Stomach (tissue), 4 donors: ENCODE measurements at regions not wholly inside any gene's neighbourhood (a gene's known extent, or its start where the extent isn't known, plus 50 kb on each side); places are given as distances from the start of the nearest gene placed in this dataset.

Source experiments
- CTCF ChIP-seq, 7 experiments: fragments of 450-650 bp in 4 of 7; fragments of 200-600 bp in 3 of 7; sonication (generic) in 3 of 7; IDR thresholded peaks; one replicate each; pipeline ENCODE4 v1.5.1; 2016 to 2019; ENCODE audit warnings: antibody characterized with exemption in 7 of 7, control low read depth in 2 of 7, mild to moderate bottlenecking in 1 of 7
- EP300 ChIP-seq: sonication (generic); formaldehyde crosslinking; IDR thresholded peaks from one replicate; pipeline ENCODE4 v1.6.1; 2017; ENCODE audit warnings: antibody characterized with exemption
- POLR2A ChIP-seq, 4 donors: fragments of 450-650 bp; IDR thresholded peaks; one replicate each; pipeline ENCODE4 v1.6.1; 2016; ENCODE audit warnings: antibody characterized with exemption in 4 of 4, control low read depth in 2 of 4, mild to moderate bottlenecking in 1 of 4, moderate library complexity in 1 of 4
- POLR2AphosphoS5 ChIP-seq, 3 donors: sonication (generic); formaldehyde crosslinking; IDR thresholded peaks; one replicate each; pipeline ENCODE4 v1.6.1; 2016; ENCODE audit warnings: antibody characterized with exemption in 3 of 3

- TF ChIP-seq CTCF (IDR thresholded peaks at IDR 0.05): no peak
- no peak for TF ChIP-seq POLR2A (IDR thresholded peaks at IDR 0.05)
- peak in 2 of 3 donors; percentile 12 to 37 for TF ChIP-seq POLR2AphosphoS5 (IDR thresholded peaks at IDR 0.05)
- TF ChIP-seq EP300: no peak
Observed at GRCh38 chr2:19299032-19299431, 59.4 kb downstream of the OSR1 start.
